Duodenal mucosa (tissue), 2 donors: ENCODE measurements at regions not wholly inside any gene's neighbourhood (a gene's known extent, or its start where the extent isn't known, plus 50 kb on each side); places are given as distances from the start of the nearest gene placed in this dataset.

Experiments
- H3K27ac ChIP-seq: one replicate; pipeline ENCODE4 v1.7.0; 2013; ENCODE audit warnings: low read depth, low read length
- H3K27me3 ChIP-seq, 2 donors: one replicate each; pipeline ENCODE4 v1.7.0; 2013; ENCODE audit warnings: low read length in 2 of 2, control low read depth in 1 of 2; ENCODE audit not compliant: insufficient read depth in 2 of 2, control insufficient read depth in 1 of 2
- H3K36me3 ChIP-seq, 2 donors: one replicate each; pipeline ENCODE4 v1.7.0; 2013; ENCODE audit warnings: low read length in 2 of 2, control low read depth in 1 of 2; ENCODE audit not compliant: insufficient read depth in 2 of 2, control insufficient read depth in 1 of 2
- H3K4me1 ChIP-seq, 2 donors: one replicate each; pipeline ENCODE4 v1.7.0; 2013; ENCODE audit warnings: low read length in 2 of 2, control low read depth in 1 of 2; ENCODE audit not compliant: insufficient read depth in 2 of 2, control insufficient read depth in 1 of 2
- H3K4me3 ChIP-seq, 2 donors: one replicate each; pipeline ENCODE4 v1.7.0; 2013; ENCODE audit warnings: low read length in 2 of 2, low read depth in 1 of 2
- H3K9ac ChIP-seq, 2 donors: one replicate each; pipeline ENCODE4 v1.7.0; 2013; ENCODE audit warnings: low read length in 2 of 2, low read depth in 1 of 2
- H3K9me3 ChIP-seq, 2 donors: one replicate each; pipeline ENCODE4 v1.7.0; 2013; ENCODE audit warnings: low read length in 2 of 2, control low read depth in 1 of 2; ENCODE audit not compliant: control insufficient read depth in 1 of 2

- no peak overlapping the region for H3K27ac ChIP-seq
- no peaks in the 10 kb centered on the region for H3K36me3 ChIP-seq
- no peak overlapping the region for H3K9ac ChIP-seq
- peaks cover 0 to 5% of the 10 kb centered on the region in 2 donors for H3K9me3 ChIP-seq
- H3K27me3 ChIP-seq, result no peaks in the 10 kb centered on the region
- H3K4me3 ChIP-seq, result no peak overlapping the region
- H3K4me1 ChIP-seq, result peaks cover 31% of the 10 kb centered on the region in 2 donors
Measured at GRCh38 chr2:16121231-16121985, 181.1 kb downstream of the MYCN start.

- Histone ChIP-seq H3K4me1 (peaks cover 27 to 30% of the 10 kb centered on the region in 2 donors), H3K9ac (no peak overlapping the region), H3K27ac (no peak overlapping the region), H3K4me3 (no peak overlapping the region), H3K36me3 (no peaks in the 10 kb centered on the region), H3K9me3 (peaks cover 0 to 5% of the 10 kb centered on the region in 2 donors), H3K27me3 (no peaks in the 10 kb centered on the region)
Measured at GRCh38 chr2:16120591-16121180, 180.3 kb downstream of the MYCN start.

GRCh38 chr2:16119741-16120140 lies 179.4 kb downstream of the MYCN start:
- Histone ChIP-seq H3K4me3 (no peak overlapping the region), H3K27me3 (no peaks in the 10 kb centered on the region), H3K27ac (no peak overlapping the region), H3K9me3 (peaks cover 0 to 5% of the 10 kb centered on the region in 2 donors), H3K4me1 (peaks cover 27 to 29% of the 10 kb centered on the region in 2 donors), H3K36me3 (no peaks in the 10 kb centered on the region), H3K9ac (no peak overlapping the region)

- no peak overlapping the region for H3K9ac ChIP-seq
- H3K36me3 ChIP-seq, result no peaks in the 10 kb centered on the region
- H3K27me3 ChIP-seq, result no peaks in the 10 kb centered on the region
- H3K9me3 ChIP-seq, result peaks cover 0 to 5% of the 10 kb centered on the region in 2 donors
- H3K4me3 ChIP-seq, result no peak overlapping the region
- peaks cover 25 to 27% of the 10 kb centered on the region in 2 donors for H3K4me1 ChIP-seq
- no peak overlapping the region for H3K27ac ChIP-seq
Measured at GRCh38 chr2:16118611-16119590, 178.6 kb downstream of the MYCN start.

- Histone ChIP-seq H3K4me1 (peaks cover 17 to 20% of the 10 kb centered on the region in 2 donors), H3K4me3 (no peak overlapping the region), H3K27ac (no peak overlapping the region), H3K27me3 (no peaks in the 10 kb centered on the region), H3K9me3 (peaks cover 0 to 5% of the 10 kb centered on the region in 2 donors), H3K36me3 (no peaks in the 10 kb centered on the region), H3K9ac (no peak overlapping the region)
Measured at GRCh38 chr2:16117791-16118610, 177.7 kb downstream of the MYCN start.

- Histone ChIP-seq H3K9ac (no peak overlapping the region), H3K4me3 (no peak overlapping the region), H3K4me1 (peaks cover 17 to 20% of the 10 kb centered on the region in 2 donors), H3K36me3 (no peaks in the 10 kb centered on the region), H3K9me3 (peaks cover 0 to 5% of the 10 kb centered on the region in 2 donors), H3K27me3 (no peaks in the 10 kb centered on the region), H3K27ac (no peak overlapping the region)
Measured at GRCh38 chr2:16117021-16117700, 176.8 kb downstream of the MYCN start.

GRCh38 chr2:16115881-16116830 lies 175.8 kb downstream of the MYCN start:
- H3K4me3 ChIP-seq, result peak overlapping the region in 1 of 2 donors; percentile 5
- H3K27me3 ChIP-seq, result no peaks in the 10 kb centered on the region
- no peak overlapping the region for H3K27ac ChIP-seq
- H3K36me3 ChIP-seq, result no peaks in the 10 kb centered on the region
- no peak overlapping the region for H3K9ac ChIP-seq
- peaks cover 0 to under 1% of the 10 kb centered on the region in 2 donors for H3K9me3 ChIP-seq
- peaks cover 17 to 20% of the 10 kb centered on the region in 2 donors for H3K4me1 ChIP-seq

- Histone ChIP-seq H3K4me1 (peaks cover 17 to 20% of the 10 kb centered on the region in 2 donors), H3K36me3 (no peaks in the 10 kb centered on the region), H3K27ac (no peak overlapping the region), H3K9ac (peak overlapping the region in 1 of 2 donors; percentile 21), H3K27me3 (no peaks in the 10 kb centered on the region), H3K4me3 (peak overlapping the region; percentile 5 to 34), H3K9me3 (no peaks in the 10 kb centered on the region)
Measured at GRCh38 chr2:16115291-16115690, 174.9 kb downstream of the MYCN start.
